SH-SY5Y (cell line): ENCODE measurements at regions not wholly inside any gene's neighbourhood (a gene's known extent, or its start where the extent isn't known, plus 50 kb on each side); places are given as distances from the start of the nearest gene placed in this dataset.

Experiments used
- GATA2 ChIP-seq: IDR thresholded peaks from 2 replicates; pipeline ENCODE4 v1.6.1; 2011; ENCODE audit warnings: mild to moderate bottlenecking, low read depth, low read length
- GATA3 ChIP-seq: IDR thresholded peaks from 2 replicates; pipeline ENCODE4 v1.6.1; 2011; ENCODE audit warnings: low read depth, mild to moderate bottlenecking, low read length, moderate library complexity

- TF ChIP-seq GATA3 (no peak), GATA2 (no peak)
These were observed 167.0 kb upstream of the FOXG1 start for GRCh38 chr14:28599605-28600004.
